ENCODE measurements at regions not wholly inside any gene's neighbourhood (a gene's known extent, or its start where the extent isn't known, plus 50 kb on each side); places are given as distances from the start of the nearest gene placed in this dataset.

- TF ChIP-seq SMAD3 (CRISPR knock-in tag; IDR thresholded peaks at IDR 0.05; ENCODE audit: borderline replicate concordance) (no peak), RORB (CRISPR knock-in tag; IDR thresholded peaks at IDR 0.05) (no peak), GTF2I (CRISPR knock-in tag; conservative IDR thresholded peaks at IDR 0.05) (no peak), ZNF512 (CRISPR knock-in tag; IDR thresholded peaks at IDR 0.05; ENCODE audit: borderline replicate concordance) (no peak), ERG (CRISPR knock-in tag; IDR thresholded peaks at IDR 0.05) (no peak), ATF1 (CRISPR knock-in tag; IDR thresholded peaks at IDR 0.05) (no peak), E2F5 (CRISPR knock-in tag; IDR thresholded peaks at IDR 0.05) (no peak), FOXP1 (CRISPR knock-in tag; IDR thresholded peaks at IDR 0.05; ENCODE audit: borderline replicate concordance) (no peak), NFE2L1 (CRISPR knock-in tag; IDR thresholded peaks at IDR 0.05) (no peak), ZNF416 (CRISPR knock-in tag; IDR thresholded peaks at IDR 0.05) (no peak), TEAD4 (CRISPR knock-in tag; IDR thresholded peaks at IDR 0.05) (no peak), GRHL2 (CRISPR knock-in tag; IDR thresholded peaks at IDR 0.05; ENCODE audit: insufficient replicate concordance, severe bottlenecking) (no peak)
- TF ChIP-seq, protein P1, sequence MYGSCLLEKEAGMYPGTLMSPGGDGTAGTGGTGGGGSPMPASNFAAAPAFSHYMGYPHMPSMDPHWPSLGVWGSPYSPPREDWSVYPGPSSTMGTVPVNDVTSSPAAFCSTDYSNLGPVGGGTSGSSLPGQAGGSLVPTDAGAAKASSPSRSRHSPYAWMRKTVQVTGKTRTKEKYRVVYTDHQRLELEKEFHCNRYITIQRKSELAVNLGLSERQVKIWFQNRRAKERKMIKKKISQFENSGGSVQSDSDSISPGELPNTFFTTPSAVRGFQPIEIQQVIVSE (CRISPR knock-in tag; IDR thresholded peaks at IDR 0.05; ENCODE audit: borderline replicate concordance), result no peak
Measured at GRCh38 chr12:111076199-111076598, 155.8 kb upstream of the MYL2 start (continued).

DNA sequence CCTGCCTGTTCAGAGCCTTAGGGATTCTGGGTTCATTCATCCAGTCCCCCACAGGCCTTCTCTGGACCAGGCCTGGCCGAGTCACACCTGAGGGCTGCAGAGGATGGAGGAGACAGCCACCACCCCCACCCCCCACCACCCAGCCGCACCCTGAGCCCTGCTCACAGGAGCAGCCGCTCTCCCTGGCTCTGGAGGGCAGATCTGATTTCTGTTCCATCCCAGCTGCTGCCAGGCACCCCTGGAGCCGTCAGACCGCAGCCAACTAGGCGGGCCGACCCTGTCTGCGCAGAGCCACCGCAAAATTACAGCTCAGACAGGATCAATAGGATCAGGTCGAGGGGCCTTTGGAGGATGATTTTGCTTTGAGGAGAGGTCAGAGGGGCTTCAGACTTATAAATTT, 154.6 kb upstream of the MYL2 start:
- Mint-ChIP-seq H3K36me3 (no peaks in the 10 kb centered on the region), H3K27ac (no peak overlapping the region), H3K4me1 (peaks cover 37% of the 10 kb centered on the region), H3K27me3 (ENCODE audit: low read depth) (no peaks in the 10 kb centered on the region), H3K9me3 (no peaks in the 10 kb centered on the region), H3K4me3 (no peak overlapping the region)
- POLR2A ChIA-PET, result no interaction called here
- no peak for DNase-seq (ENCODE audit: low spot score)
- TF ChIP-seq STAT6 (CRISPR knock-in tag; conservative IDR thresholded peaks at IDR 0.05; ENCODE audit: low read depth) (no peak), TCF7 (CRISPR knock-in tag; IDR thresholded peaks at IDR 0.05; ENCODE audit: low read depth) (no peak), ZNF317 (CRISPR knock-in tag; IDR thresholded peaks at IDR 0.05; ENCODE audit: borderline replicate concordance, low read depth) (no peak), NFATC4 (CRISPR knock-in tag; IDR thresholded peaks at IDR 0.05) (no peak), GTF2I (CRISPR knock-in tag; conservative IDR thresholded peaks at IDR 0.05) (no peak), ZNF416 (CRISPR knock-in tag; IDR thresholded peaks at IDR 0.05) (no peak), ATF1 (CRISPR knock-in tag; IDR thresholded peaks at IDR 0.05) (no peak), USF2 (CRISPR knock-in tag; IDR thresholded peaks at IDR 0.05) (no peak), ZNF532 (CRISPR knock-in tag; IDR thresholded peaks at IDR 0.05; ENCODE audit: borderline replicate concordance) (no peak), ZNF423 (CRISPR knock-in tag; IDR thresholded peaks at IDR 0.05) (no peak)
- TF ChIP-seq, protein P2, sequence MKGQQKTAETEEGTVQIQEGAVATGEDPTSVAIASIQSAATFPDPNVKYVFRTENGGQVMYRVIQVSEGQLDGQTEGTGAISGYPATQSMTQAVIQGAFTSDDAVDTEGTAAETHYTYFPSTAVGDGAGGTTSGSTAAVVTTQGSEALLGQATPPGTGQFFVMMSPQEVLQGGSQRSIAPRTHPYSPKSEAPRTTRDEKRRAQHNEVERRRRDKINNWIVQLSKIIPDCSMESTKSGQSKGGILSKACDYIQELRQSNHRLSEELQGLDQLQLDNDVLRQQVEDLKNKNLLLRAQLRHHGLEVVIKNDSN (CRISPR knock-in tag; IDR thresholded peaks at IDR 0.05), result no peak
- TF ChIP-seq, protein P1 (CRISPR knock-in tag; IDR thresholded peaks at IDR 0.05; ENCODE audit: borderline replicate concordance), result no peak
- no peak for ATAC-seq
- CTCF ChIA-PET, result interaction anchor here (1.0 to 1.4 kb wide), 2 partner anchors 9 to 224 kb away, joined by 3 to 4 read pairs; no protein-coding TSS in a partner anchor
